Osteoblast (primary cell): ENCODE measurements at regions not wholly inside any gene's neighbourhood (a gene's known extent, or its start where the extent isn't known, plus 50 kb on each side); places are given as distances from the start of the nearest gene placed in this dataset.

Experiments used
- DNase-seq: peaks from one replicate; pipeline ENCODE4 v3.0.0; 2011; ENCODE audit warnings: low spot score, mixed read lengths; ENCODE audit not compliant: insufficient read length; ENCODE audit errors: missing footprints
- H2AFZ ChIP-seq: 2 replicates; pipeline ENCODE4 v1.6.0; 2011; ENCODE audit warnings: mild to moderate bottlenecking, low read length
- H3K27ac ChIP-seq: 2 replicates; pipeline ENCODE4 v1.5.1; 2011; ENCODE audit warnings: mild to moderate bottlenecking, low read depth, low read length, moderate library complexity
- H3K27me3 ChIP-seq: 2 replicates; pipeline ENCODE4 v1.6.0; 2012; ENCODE audit warnings: mild to moderate bottlenecking, control low read depth, inconsistent platforms, low read length, moderate library complexity; ENCODE audit not compliant: insufficient read depth
- H3K36me3 ChIP-seq: 2 replicates; pipeline ENCODE4 v1.5.1; 2011; ENCODE audit warnings: mild to moderate bottlenecking, low read length, control low read depth, moderate library complexity; ENCODE audit not compliant: insufficient read depth
- H3K4me1 ChIP-seq: 2 replicates; pipeline ENCODE4 v1.5.1; 2011; ENCODE audit warnings: mild to moderate bottlenecking, low read length, control low read depth, moderate library complexity; ENCODE audit not compliant: insufficient read depth
- H3K4me2 ChIP-seq: 2 replicates; pipeline ENCODE4 v1.6.0; 2011; ENCODE audit warnings: mild to moderate bottlenecking, low read length; ENCODE audit not compliant: insufficient read depth
- H3K4me3 ChIP-seq: fragments of 200-600 bp; sonication (generic); 3 replicates; pipeline ENCODE4 v1.5.1; 2012; ENCODE audit warnings: mild to moderate bottlenecking, low read length, inconsistent platforms; ENCODE audit not compliant: insufficient read depth
- H3K79me2 ChIP-seq: 2 replicates; pipeline ENCODE4 v1.6.0; 2012; ENCODE audit warnings: mild to moderate bottlenecking, low read length, control low read depth, inconsistent platforms; ENCODE audit not compliant: insufficient read depth
- H3K9me3 ChIP-seq: 2 replicates; pipeline ENCODE4 v1.5.1; 2011; ENCODE audit warnings: low read depth, low read length, control low read depth
- H4K20me1 ChIP-seq: 2 replicates; pipeline ENCODE4 v1.6.0; 2012; ENCODE audit warnings: mild to moderate bottlenecking, low read length, control low read depth; ENCODE audit not compliant: insufficient read depth
- TF ChIP-seq, protein P1 (sequence below): IDR thresholded peaks from 2 replicates; pipeline ENCODE4 v1.5.1; 2011; ENCODE audit warnings: mild to moderate bottlenecking, low read depth, low read length, moderate library complexity; ENCODE audit errors: extremely low read depth

DNA sequence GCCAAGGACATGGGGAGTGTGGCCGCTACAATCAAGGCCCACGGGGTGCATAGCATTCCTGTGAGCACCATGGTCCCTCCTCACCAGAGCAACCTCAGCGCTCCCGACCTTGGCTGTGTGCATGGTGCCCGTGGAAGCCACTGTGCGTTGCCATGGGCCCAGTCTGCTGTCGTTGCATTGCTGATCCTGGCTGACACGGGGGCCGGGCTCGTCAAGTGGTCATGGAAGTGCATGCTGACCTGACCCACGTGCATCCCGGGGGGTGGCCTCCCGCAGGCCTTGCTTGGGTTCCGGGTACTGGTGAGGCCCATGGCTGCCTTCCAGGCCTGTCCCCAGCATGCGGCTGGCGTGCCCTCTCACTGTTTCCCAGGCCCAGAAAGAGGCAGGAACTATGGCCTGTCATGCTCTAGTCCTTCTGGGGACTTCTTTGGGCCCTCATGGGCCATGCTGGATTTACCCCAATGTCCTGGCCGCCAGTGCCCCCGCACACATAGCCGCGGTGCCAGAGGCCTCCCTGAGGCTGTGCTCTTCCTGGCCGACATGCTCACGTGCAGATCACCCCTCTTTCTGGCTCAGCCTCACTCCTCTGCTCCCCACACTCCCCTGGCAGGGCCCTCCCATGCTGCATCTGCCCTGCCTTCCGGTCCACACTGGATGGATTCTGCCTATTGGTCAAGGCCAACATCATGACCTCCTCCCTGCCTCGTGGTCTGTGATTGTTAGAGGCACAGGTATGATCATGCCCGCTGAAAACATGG is 1258.0 kb downstream of the BRD1 start:
- H4K20me1 ChIP-seq: no peaks in the 10 kb centered on the region
- DNase-seq: no peak
- no peaks in the 10 kb centered on the region for H3K79me2 ChIP-seq
- no peak overlapping the region for H2AFZ ChIP-seq
- H3K4me2 ChIP-seq: no peak overlapping the region
- H3K27ac ChIP-seq: no peak overlapping the region
- H3K36me3 ChIP-seq: no peaks in the 10 kb centered on the region
- TF ChIP-seq, protein P1, sequence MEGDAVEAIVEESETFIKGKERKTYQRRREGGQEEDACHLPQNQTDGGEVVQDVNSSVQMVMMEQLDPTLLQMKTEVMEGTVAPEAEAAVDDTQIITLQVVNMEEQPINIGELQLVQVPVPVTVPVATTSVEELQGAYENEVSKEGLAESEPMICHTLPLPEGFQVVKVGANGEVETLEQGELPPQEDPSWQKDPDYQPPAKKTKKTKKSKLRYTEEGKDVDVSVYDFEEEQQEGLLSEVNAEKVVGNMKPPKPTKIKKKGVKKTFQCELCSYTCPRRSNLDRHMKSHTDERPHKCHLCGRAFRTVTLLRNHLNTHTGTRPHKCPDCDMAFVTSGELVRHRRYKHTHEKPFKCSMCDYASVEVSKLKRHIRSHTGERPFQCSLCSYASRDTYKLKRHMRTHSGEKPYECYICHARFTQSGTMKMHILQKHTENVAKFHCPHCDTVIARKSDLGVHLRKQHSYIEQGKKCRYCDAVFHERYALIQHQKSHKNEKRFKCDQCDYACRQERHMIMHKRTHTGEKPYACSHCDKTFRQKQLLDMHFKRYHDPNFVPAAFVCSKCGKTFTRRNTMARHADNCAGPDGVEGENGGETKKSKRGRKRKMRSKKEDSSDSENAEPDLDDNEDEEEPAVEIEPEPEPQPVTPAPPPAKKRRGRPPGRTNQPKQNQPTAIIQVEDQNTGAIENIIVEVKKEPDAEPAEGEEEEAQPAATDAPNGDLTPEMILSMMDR: no peak
- H3K4me1 ChIP-seq: no peaks in the 10 kb centered on the region
- H3K4me3 ChIP-seq: no peak overlapping the region
- H3K9me3 ChIP-seq: no peaks in the 10 kb centered on the region
- no peaks in the 10 kb centered on the region for H3K27me3 ChIP-seq

DNA sequence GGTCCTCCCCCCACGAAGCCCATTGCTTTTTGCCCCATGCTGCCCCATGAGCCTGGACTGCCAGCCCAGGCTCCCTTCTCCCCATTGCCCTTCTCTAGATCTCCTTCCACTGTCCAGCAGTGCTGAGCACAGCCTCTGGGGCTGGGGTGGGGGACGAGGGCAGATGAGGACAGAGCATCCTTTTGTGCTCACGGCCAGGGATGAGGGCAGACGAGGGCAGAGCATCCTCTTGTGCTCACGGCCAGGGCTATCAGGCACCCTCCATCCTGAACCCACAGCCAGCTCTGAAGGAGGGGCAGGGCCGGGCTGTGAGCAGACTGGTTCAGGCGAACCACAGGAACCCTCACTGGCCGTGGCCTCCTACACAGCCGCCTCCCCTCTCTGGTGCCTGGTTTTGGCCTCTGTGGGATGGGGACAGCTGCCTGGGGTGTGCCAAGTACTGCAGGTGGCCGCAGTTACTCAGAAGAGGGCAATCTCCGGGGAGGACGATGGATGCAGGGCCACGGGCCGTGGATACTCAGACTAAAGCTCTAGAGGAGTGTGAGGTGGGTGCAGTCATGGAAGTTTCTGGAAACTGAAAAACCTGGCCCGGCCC is 1258.8 kb downstream of the BRD1 start:
- no peaks in the 10 kb centered on the region for H3K27me3 ChIP-seq
- no peak overlapping the region for H2AFZ ChIP-seq
- no peaks in the 10 kb centered on the region for H4K20me1 ChIP-seq
- no peaks in the 10 kb centered on the region for H3K4me1 ChIP-seq
- TF ChIP-seq, protein P1: no peak
- H3K4me3 ChIP-seq: no peak overlapping the region
- DNase-seq: peak; percentile 84
- H3K4me2 ChIP-seq: no peak overlapping the region
- H3K9me3 ChIP-seq: no peaks in the 10 kb centered on the region
- no peaks in the 10 kb centered on the region for H3K36me3 ChIP-seq
- no peaks in the 10 kb centered on the region for H3K79me2 ChIP-seq
- H3K27ac ChIP-seq: no peak overlapping the region

DNA sequence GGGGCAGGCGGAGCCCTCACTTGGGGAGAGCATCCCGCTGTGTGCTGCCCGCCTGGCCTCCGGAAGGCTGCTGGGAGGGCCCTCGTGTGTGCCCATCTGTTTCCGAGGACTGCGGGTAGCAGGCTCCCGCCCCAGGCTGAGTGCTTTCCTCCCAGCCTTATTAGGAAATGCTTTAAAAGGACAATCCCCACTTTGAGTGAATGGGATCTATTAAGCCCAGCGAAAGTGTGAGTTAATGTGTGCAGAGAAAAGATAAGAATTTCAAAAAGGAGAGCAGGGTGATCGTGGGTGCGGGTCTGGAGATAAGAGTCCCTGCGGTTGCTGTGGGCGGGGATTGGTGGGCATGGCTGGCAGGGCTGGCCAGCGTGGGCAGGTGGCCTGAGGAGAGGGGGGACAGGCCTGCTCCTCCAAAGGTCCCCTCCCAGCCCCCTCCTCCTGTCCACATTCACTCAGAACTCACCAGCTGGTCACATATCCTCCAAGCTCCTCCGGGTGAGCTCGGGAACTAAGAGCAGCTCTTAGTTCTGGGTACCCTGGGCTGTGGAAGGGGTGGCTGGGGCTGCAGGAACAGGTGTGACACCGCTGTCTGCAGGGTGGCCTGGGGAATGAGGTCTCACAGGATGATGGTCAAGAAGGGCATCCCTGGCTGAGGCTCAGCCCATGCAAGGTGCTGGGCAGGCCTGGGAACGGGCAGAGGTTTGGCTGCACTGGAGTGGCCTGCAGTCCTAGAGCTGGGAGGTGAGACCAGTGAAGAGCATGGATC is 1260.3 kb downstream of the BRD1 start:
- H3K4me1 ChIP-seq: no peaks in the 10 kb centered on the region
- TF ChIP-seq, protein P1: no peak
- no peaks in the 10 kb centered on the region for H3K79me2 ChIP-seq
- H3K27ac ChIP-seq: no peak overlapping the region
- H4K20me1 ChIP-seq: no peaks in the 10 kb centered on the region
- H3K27me3 ChIP-seq: no peaks in the 10 kb centered on the region
- H3K9me3 ChIP-seq: no peaks in the 10 kb centered on the region
- H2AFZ ChIP-seq: no peak overlapping the region
- no peak overlapping the region for H3K4me3 ChIP-seq
- no peak for DNase-seq
- no peak overlapping the region for H3K4me2 ChIP-seq
- H3K36me3 ChIP-seq: no peaks in the 10 kb centered on the region

DNA sequence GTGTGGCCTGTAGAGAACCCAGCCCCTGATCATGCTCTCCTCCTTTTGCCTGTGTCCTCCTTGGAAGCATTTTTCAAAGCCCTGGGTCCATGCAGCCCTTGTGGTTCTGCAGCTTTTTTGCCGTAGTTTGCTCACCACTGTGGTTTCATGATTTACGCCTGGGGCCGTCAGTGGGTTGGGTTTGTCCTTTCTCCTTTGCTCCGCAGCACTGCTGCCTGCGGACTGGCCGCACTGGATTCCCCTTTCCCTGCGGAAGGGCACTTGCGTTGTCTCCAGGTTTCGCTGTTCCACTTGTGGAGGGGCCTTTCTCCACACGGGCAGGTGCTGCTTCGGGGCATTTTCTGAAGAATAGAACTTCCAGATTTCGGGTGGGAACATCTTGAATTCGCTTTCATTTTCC is 1260.9 kb downstream of the BRD1 start:
- DNase-seq: no peak
- Histone ChIP-seq H3K36me3 (no peaks in the 10 kb centered on the region), H3K4me3 (no peak overlapping the region), H3K79me2 (no peaks in the 10 kb centered on the region), H3K4me1 (no peaks in the 10 kb centered on the region), H3K4me2 (no peak overlapping the region), H4K20me1 (no peaks in the 10 kb centered on the region), H3K27me3 (no peaks in the 10 kb centered on the region), H2AFZ (no peak overlapping the region), H3K9me3 (no peaks in the 10 kb centered on the region), H3K27ac (no peak overlapping the region)
- TF ChIP-seq, protein P1: no peak
